ENCODE measurements at regions not wholly inside any gene's neighbourhood (a gene's known extent, or its start where the extent isn't known, plus 50 kb on each side); places are given as distances from the start of the nearest gene placed in this dataset.

DNA sequence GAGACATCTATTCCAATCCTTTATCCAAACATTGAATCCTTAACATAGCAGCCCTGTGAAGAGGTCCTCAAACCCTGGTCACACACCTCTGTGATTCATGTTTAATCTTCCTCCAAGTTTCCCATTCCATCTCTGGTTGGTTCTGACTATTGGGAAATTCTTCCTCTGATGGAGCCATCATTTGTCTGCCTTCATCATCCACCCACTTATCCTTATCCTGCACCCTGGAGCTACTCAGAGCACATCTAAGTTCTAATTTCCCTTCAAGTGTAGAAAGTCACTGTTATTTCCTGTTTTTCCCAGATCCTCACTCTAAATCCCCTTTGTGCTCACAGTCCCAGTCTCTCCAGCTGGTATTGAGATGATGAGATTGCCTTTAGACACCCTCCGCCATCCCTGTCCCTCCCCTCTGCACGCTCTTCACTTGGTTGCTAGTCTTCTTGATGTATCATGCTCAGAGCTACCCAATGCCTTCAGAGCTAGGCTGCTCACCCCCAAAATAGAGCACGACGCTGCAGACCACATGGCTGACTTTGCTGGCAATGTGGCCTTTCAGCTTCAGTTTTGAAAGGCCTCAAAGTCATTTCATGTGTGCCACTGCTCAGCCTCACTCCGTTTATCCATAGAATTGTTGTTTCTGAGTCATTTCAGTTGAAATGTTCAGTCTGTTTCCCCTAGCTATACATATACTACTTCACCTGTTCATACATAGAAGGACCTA lies 154.3 kb downstream of the PALM2AKAP2 start:
- TF ChIP-seq, protein P1, sequence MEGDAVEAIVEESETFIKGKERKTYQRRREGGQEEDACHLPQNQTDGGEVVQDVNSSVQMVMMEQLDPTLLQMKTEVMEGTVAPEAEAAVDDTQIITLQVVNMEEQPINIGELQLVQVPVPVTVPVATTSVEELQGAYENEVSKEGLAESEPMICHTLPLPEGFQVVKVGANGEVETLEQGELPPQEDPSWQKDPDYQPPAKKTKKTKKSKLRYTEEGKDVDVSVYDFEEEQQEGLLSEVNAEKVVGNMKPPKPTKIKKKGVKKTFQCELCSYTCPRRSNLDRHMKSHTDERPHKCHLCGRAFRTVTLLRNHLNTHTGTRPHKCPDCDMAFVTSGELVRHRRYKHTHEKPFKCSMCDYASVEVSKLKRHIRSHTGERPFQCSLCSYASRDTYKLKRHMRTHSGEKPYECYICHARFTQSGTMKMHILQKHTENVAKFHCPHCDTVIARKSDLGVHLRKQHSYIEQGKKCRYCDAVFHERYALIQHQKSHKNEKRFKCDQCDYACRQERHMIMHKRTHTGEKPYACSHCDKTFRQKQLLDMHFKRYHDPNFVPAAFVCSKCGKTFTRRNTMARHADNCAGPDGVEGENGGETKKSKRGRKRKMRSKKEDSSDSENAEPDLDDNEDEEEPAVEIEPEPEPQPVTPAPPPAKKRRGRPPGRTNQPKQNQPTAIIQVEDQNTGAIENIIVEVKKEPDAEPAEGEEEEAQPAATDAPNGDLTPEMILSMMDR (IDR thresholded peaks at IDR 0.05), result no peak
- TF ChIP-seq EZH2 (IDR thresholded peaks at IDR 0.05; ENCODE audit: borderline replicate concordance, insufficient read depth, low read depth, low read length, poor library complexity, severe bottlenecking), result no peak

Data from B cell (primary cell).